ENCODE measurements at regions not wholly inside any gene's neighbourhood (a gene's known extent, or its start where the extent isn't known, plus 50 kb on each side); places are given as distances from the start of the nearest gene placed in this dataset.

GRCh38 chr9:26747611-26748010, 145.0 kb downstream of the CAAP1 start:
- no TSS peak for BruUV-seq (replicated peaks)
- H3K9me3 ChIP-seq (ENCODE audit: low read length), result no peaks in the 10 kb centered on the region
- no peak overlapping the region for H2AFZ ChIP-seq (ENCODE audit: low read length)
- POLR2A ChIA-PET, result no interaction called here
- TF ChIP-seq EZH2phosphoT487 (IDR thresholded peaks at IDR 0.05; ENCODE audit: borderline replicate concordance, low read depth, low read length) (no peak), CTCF (conservative IDR thresholded peaks at IDR 0.05; ENCODE audit: low read length) (no peak)
- H3K4me2 ChIP-seq (ENCODE audit: low read length), result no peak overlapping the region
- no peaks in the 10 kb centered on the region for H4K20me1 ChIP-seq (ENCODE audit: insufficient read depth, low read length)
- no peaks in the 10 kb centered on the region for H3K79me2 ChIP-seq (ENCODE audit: insufficient read depth, low read depth, low read length)
- H3K9me2 ChIP-seq (ENCODE audit: insufficient read depth, low read length), result no peaks in the 10 kb centered on the region
- no peaks in the 10 kb centered on the region for H3K4me1 ChIP-seq (ENCODE audit: insufficient read depth, low read length, poor library complexity, severe bottlenecking)
- no peak overlapping the region for H3K4me3 ChIP-seq (ENCODE audit: low read depth, low read length, poor library complexity, severe bottlenecking)
- H3K27ac ChIP-seq (ENCODE audit: low read depth, low read length, poor library complexity, severe bottlenecking), result no peak overlapping the region
- intact Hi-C loops (cut with micrococcal nuclease; ENCODE audit: unreplicated experiment), result no loop called here
- no peaks in the 10 kb centered on the region for H3K36me3 ChIP-seq (ENCODE audit: insufficient read depth, low read length)
- DNase-seq (ENCODE audit: low spot score), result no peak
- CTCF ChIA-PET (ENCODE audit: unreplicated experiment), result no interaction called here

- Histone ChIP-seq H3K79me2 (ENCODE audit: insufficient read depth, low read depth, low read length) (no peaks in the 10 kb centered on the region), H3K9me2 (ENCODE audit: insufficient read depth, low read length) (no peaks in the 10 kb centered on the region), H4K20me1 (ENCODE audit: insufficient read depth, low read length) (no peaks in the 10 kb centered on the region), H3K4me2 (ENCODE audit: low read length) (no peak overlapping the region), H3K4me3 (ENCODE audit: low read depth, low read length, poor library complexity, severe bottlenecking) (no peak overlapping the region), H3K4me1 (ENCODE audit: insufficient read depth, low read length, poor library complexity, severe bottlenecking) (no peaks in the 10 kb centered on the region), H3K27ac (ENCODE audit: low read depth, low read length, poor library complexity, severe bottlenecking) (no peak overlapping the region), H3K9me3 (ENCODE audit: low read length) (no peaks in the 10 kb centered on the region), H2AFZ (ENCODE audit: low read length) (no peak overlapping the region), H3K36me3 (ENCODE audit: insufficient read depth, low read length) (no peaks in the 10 kb centered on the region)
- DNase-seq (ENCODE audit: low spot score), result no peak
- TF ChIP-seq CTCF (conservative IDR thresholded peaks at IDR 0.05; ENCODE audit: low read length), result no peak
- no peak for TF ChIP-seq EZH2phosphoT487 (IDR thresholded peaks at IDR 0.05; ENCODE audit: borderline replicate concordance, low read depth, low read length)
- POLR2A ChIA-PET, result interaction anchor here (0.6 to 0.7 kb wide), 2 partner anchors 112 to 114 kb away, joined by 3 read pairs; no protein-coding TSS in a partner anchor
- no TSS peak for BruUV-seq (replicated peaks)
- intact Hi-C loops (cut with micrococcal nuclease; ENCODE audit: unreplicated experiment), result no loop called here
- CTCF ChIA-PET (ENCODE audit: unreplicated experiment), result no interaction called here
Observed at GRCh38 chr9:26746357-26747072, 146.1 kb downstream of the CAAP1 start.

- BruUV-seq (replicated peaks), result no TSS peak
- no peak for DNase-seq (ENCODE audit: low spot score)
- intact Hi-C loops (cut with micrococcal nuclease; ENCODE audit: unreplicated experiment), result no loop called here
- Histone ChIP-seq H3K9me2 (ENCODE audit: insufficient read depth, low read length) (no peaks in the 10 kb centered on the region), H3K4me2 (ENCODE audit: low read length) (no peak overlapping the region), H3K4me3 (ENCODE audit: low read depth, low read length, poor library complexity, severe bottlenecking) (no peak overlapping the region), H3K4me1 (ENCODE audit: insufficient read depth, low read length, poor library complexity, severe bottlenecking) (no peaks in the 10 kb centered on the region), H3K27ac (ENCODE audit: low read depth, low read length, poor library complexity, severe bottlenecking) (no peak overlapping the region), H3K36me3 (ENCODE audit: insufficient read depth, low read length) (no peaks in the 10 kb centered on the region), H2AFZ (ENCODE audit: low read length) (no peak overlapping the region), H3K9me3 (ENCODE audit: low read length) (no peaks in the 10 kb centered on the region), H3K79me2 (ENCODE audit: insufficient read depth, low read depth, low read length) (no peaks in the 10 kb centered on the region), H4K20me1 (ENCODE audit: insufficient read depth, low read length) (no peaks in the 10 kb centered on the region)
- TF ChIP-seq EZH2phosphoT487 (IDR thresholded peaks at IDR 0.05; ENCODE audit: borderline replicate concordance, low read depth, low read length) (no peak), CTCF (conservative IDR thresholded peaks at IDR 0.05; ENCODE audit: low read length) (no peak)
- ChIA-PET POLR2A (no interaction called here), CTCF (ENCODE audit: unreplicated experiment) (no interaction called here)
Observed at GRCh38 chr9:26745111-26745510, 147.5 kb downstream of the CAAP1 start.

Data from OCI-LY7 (cell line).